ENCODE measurements at regions not wholly inside any gene's neighbourhood (a gene's known extent, or its start where the extent isn't known, plus 50 kb on each side); places are given as distances from the start of the nearest gene placed in this dataset.

- TF ChIP-seq CTCF (IDR thresholded peaks at IDR 0.05) (no peak), MYC (IDR thresholded peaks at IDR 0.05; ENCODE audit: borderline replicate concordance, low read length) (no peak), POLR2A (IDR thresholded peaks at IDR 0.05; ENCODE audit: low read length) (no peak), KDM5A (IDR thresholded peaks at IDR 0.05) (no peak), EHF (CRISPR knock-in tag; IDR thresholded peaks at IDR 0.05) (no peak)
These were observed 100.0 kb downstream of the OR2B2 start for GRCh38 chr6:27812078-27812804.
